K562 (cell line): ENCODE measurements at regions not wholly inside any gene's neighbourhood (a gene's known extent, or its start where the extent isn't known, plus 50 kb on each side); places are given as distances from the start of the nearest gene placed in this dataset.

Experiments used
- FOXA1 ChIP-seq: fragments of 450-650 bp; IDR thresholded peaks from 2 replicates; pipeline ENCODE4 v1.6.1; 2016; ENCODE audit warnings: mild to moderate bottlenecking, borderline replicate concordance
- MAZ ChIP-seq, 2 experiments: fragments of 450-650 bp in 1 of 2; sonication (generic) in 1 of 2; formaldehyde crosslinking; IDR thresholded peaks in 1 of 2; conservative IDR thresholded peaks in 1 of 2; 2 replicates each; pipeline versions ENCODE4 v1.4.0 to v1.5.0; 2020; ENCODE audit warnings: mild to moderate bottlenecking in 1 of 2, missing genetic modification reagents in 1 of 2
- MXI1 ChIP-seq: IDR thresholded peaks from 2 replicates; pipeline ENCODE4 v1.6.1; 2011; ENCODE audit warnings: low read depth, mild to moderate bottlenecking, improper control_type of control experiment, low read length
- NCOR1 ChIP-seq: fragments of 450-650 bp; IDR thresholded peaks from 2 replicates; pipeline ENCODE4 v1.6.1; 2016; ENCODE audit warnings: mild to moderate bottlenecking, moderate library complexity
- PYGO2 ChIP-seq: fragments of 450-650 bp; IDR thresholded peaks from 2 replicates; pipeline ENCODE4 v1.6.1; 2016; ENCODE audit warnings: mild to moderate bottlenecking, missing genetic modification characterization, moderate library complexity, missing compliant biosample characterization
- SUPT5H ChIP-seq: fragments of 450-650 bp; IDR thresholded peaks from 2 replicates; pipeline ENCODE4 v1.6.1; 2016
- TAF1 ChIP-seq: IDR thresholded peaks from 2 replicates; pipeline ENCODE4 v1.6.1; 2011; ENCODE audit warnings: mild to moderate bottlenecking, low read length, moderate library complexity; ENCODE audit not compliant: insufficient read depth, control insufficient read depth, severe bottlenecking; ENCODE audit errors: extremely low read depth
- TF ChIP-seq, protein P1 (sequence below): conservative IDR thresholded peaks from 2 replicates; pipeline ENCODE4 v1.6.1; 2011; ENCODE audit warnings: low read depth, mild to moderate bottlenecking, low read length; ENCODE audit not compliant: control insufficient read depth
- TF ChIP-seq, protein P2 (sequence below), 2 experiments: fragments of 450-650 bp; IDR thresholded peaks; 2 replicates each; pipeline ENCODE4 v1.6.1; 2016
- TF ChIP-seq, protein P3 (sequence below): sonication (generic); formaldehyde crosslinking; IDR thresholded peaks from 2 replicates; pipeline ENCODE4 v1.8.0; 2023; ENCODE audit warnings: mild to moderate bottlenecking, missing genetic modification reagents
- TF ChIP-seq, protein P4 (sequence below): fragments of 250-450 bp; sonication (Bioruptor Pico); IDR thresholded peaks from 2 replicates; pipeline ENCODE4 v1.5.0; 2021
- TF ChIP-seq, protein P5 (sequence below): fragments of 200-800 bp; sonication (Bioruptor generic); IDR thresholded peaks from 2 replicates; pipeline ENCODE4 v1.6.1; 2017; ENCODE audit warnings: missing genetic modification characterization, missing compliant biosample characterization
- TF ChIP-seq, protein P6 (sequence below), 3 experiments: fragments of 200-800 bp in 1 of 3; sonication (Bioruptor generic) in 1 of 3; sonication (generic) in 1 of 3; formaldehyde crosslinking in 1 of 3; IDR thresholded peaks; 2 replicates each; pipeline versions ENCODE4 v1.6.1 to v1.8.0; 2016 to 2022; ENCODE audit warnings: mild to moderate bottlenecking in 2 of 3, missing compliant biosample characterization in 2 of 3, missing genetic modification characterization in 2 of 3, missing genetic modification reagents in 1 of 3
- TF ChIP-seq, protein P7 (sequence below), 2 experiments: fragments of 200-800 bp in 1 of 2; sonication (Bioruptor generic) in 1 of 2; sonication (generic) in 1 of 2; formaldehyde crosslinking in 1 of 2; IDR thresholded peaks in 1 of 2; conservative IDR thresholded peaks in 1 of 2; 2 replicates each; pipeline versions ENCODE4 v1.5.0 to v1.6.1; 2016 to 2020; ENCODE audit warnings: missing compliant biosample characterization in 1 of 2, missing genetic modification characterization in 1 of 2, missing genetic modification reagents in 1 of 2

DNA sequence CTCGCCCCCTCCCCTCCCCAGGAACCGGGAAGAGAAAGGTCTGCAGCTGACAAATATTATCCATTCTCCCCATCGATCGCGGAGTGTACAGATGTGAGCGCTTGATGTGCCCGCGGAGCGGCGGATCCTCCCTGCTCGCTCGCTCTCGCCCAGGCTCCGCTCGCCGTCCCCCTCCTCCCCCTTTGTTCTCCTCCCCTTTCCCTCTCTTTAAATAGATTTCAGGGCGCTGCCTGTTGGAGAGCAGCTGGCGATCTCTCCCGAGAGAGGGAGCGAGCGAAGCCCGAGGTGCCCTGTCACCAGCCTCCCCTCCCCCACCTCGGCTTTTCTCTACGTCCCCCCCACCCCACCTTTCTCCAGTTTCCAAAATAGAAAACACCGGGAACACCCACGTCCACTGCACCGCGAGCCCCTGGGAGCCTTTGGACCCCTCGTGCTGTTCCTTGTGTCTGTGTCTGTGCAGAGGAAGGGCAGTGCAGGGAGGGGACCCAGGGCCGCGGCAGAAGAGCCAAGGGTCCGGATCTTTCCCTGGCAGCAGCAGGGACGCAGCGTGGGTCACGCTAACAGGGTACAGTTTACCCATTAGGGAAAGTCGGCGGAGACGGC lies 56.6 kb upstream of the BCOR start (continued):
- TF ChIP-seq PYGO2 (tag) (no peak), MXI1 (no peak), MAZ (CRISPR knock-in tag; conservative IDR thresholded peaks at IDR 0.05 in 1 of 2, IDR thresholded peaks at IDR 0.05 in 1 of 2) (0 out of 4 replicates have a peak, but pooled peaks of 1 of the 2 experiments have one; percentile 9), FOXA1 (no peak), TAF1 (peak; percentile 10), NCOR1 (peak; percentile 35), SUPT5H (peak; percentile 17)
- TF ChIP-seq, protein P1, sequence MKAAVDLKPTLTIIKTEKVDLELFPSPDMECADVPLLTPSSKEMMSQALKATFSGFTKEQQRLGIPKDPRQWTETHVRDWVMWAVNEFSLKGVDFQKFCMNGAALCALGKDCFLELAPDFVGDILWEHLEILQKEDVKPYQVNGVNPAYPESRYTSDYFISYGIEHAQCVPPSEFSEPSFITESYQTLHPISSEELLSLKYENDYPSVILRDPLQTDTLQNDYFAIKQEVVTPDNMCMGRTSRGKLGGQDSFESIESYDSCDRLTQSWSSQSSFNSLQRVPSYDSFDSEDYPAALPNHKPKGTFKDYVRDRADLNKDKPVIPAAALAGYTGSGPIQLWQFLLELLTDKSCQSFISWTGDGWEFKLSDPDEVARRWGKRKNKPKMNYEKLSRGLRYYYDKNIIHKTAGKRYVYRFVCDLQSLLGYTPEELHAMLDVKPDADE: no peak
- TF ChIP-seq, protein P2, sequence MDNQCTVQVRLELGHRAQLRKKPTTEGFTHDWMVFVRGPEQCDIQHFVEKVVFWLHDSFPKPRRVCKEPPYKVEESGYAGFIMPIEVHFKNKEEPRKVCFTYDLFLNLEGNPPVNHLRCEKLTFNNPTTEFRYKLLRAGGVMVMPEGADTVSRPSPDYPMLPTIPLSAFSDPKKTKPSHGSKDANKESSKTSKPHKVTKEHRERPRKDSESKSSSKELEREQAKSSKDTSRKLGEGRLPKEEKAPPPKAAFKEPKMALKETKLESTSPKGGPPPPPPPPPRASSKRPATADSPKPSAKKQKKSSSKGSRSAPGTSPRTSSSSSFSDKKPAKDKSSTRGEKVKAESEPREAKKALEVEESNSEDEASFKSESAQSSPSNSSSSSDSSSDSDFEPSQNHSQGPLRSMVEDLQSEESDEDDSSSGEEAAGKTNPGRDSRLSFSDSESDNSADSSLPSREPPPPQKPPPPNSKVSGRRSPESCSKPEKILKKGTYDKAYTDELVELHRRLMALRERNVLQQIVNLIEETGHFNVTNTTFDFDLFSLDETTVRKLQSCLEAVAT (IDR thresholded peaks at IDR 0.05): peak in 1 of 2 experiments; percentile 23; a peak in 1 of 4 replicates
- TF ChIP-seq, protein P3, sequence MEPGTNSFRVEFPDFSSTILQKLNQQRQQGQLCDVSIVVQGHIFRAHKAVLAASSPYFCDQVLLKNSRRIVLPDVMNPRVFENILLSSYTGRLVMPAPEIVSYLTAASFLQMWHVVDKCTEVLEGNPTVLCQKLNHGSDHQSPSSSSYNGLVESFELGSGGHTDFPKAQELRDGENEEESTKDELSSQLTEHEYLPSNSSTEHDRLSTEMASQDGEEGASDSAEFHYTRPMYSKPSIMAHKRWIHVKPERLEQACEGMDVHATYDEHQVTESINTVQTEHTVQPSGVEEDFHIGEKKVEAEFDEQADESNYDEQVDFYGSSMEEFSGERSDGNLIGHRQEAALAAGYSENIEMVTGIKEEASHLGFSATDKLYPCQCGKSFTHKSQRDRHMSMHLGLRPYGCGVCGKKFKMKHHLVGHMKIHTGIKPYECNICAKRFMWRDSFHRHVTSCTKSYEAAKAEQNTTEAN (CRISPR knock-in tag): no peak
- TF ChIP-seq, protein P4, sequence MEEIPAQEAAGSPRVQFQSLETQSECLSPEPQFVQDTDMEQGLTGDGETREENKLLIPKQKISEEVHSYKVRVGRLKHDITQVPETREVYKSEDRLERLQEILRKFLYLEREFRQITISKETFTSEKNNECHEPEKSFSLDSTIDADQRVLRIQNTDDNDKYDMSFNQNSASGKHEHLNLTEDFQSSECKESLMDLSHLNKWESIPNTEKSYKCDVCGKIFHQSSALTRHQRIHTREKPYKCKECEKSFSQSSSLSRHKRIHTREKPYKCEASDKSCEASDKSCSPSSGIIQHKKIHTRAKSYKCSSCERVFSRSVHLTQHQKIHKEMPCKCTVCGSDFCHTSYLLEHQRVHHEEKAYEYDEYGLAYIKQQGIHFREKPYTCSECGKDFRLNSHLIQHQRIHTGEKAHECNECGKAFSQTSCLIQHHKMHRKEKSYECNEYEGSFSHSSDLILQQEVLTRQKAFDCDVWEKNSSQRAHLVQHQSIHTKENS: no peak
- TF ChIP-seq, protein P5, sequence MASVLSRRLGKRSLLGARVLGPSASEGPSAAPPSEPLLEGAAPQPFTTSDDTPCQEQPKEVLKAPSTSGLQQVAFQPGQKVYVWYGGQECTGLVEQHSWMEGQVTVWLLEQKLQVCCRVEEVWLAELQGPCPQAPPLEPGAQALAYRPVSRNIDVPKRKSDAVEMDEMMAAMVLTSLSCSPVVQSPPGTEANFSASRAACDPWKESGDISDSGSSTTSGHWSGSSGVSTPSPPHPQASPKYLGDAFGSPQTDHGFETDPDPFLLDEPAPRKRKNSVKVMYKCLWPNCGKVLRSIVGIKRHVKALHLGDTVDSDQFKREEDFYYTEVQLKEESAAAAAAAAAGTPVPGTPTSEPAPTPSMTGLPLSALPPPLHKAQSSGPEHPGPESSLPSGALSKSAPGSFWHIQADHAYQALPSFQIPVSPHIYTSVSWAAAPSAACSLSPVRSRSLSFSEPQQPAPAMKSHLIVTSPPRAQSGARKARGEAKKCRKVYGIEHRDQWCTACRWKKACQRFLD (CRISPR knock-in tag): 0 out of 2 replicates have a peak, but pooled peaks have one; percentile 8
- TF ChIP-seq, protein P6, sequence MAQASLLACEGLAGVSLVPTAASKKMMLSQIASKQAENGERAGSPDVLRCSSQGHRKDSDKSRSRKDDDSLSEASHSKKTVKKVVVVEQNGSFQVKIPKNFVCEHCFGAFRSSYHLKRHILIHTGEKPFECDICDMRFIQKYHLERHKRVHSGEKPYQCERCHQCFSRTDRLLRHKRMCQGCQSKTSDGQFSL (CRISPR knock-in tag; IDR thresholded peaks at IDR 0.05): 0 out of 2 replicates have a peak, but pooled peaks have one; percentile 39
- TF ChIP-seq, protein P6 (tag; IDR thresholded peaks at IDR 0.05): 0 out of 4 replicates have a peak, but pooled peaks of 1 of the 2 experiments have one; percentile 11
- TF ChIP-seq, protein P7, sequence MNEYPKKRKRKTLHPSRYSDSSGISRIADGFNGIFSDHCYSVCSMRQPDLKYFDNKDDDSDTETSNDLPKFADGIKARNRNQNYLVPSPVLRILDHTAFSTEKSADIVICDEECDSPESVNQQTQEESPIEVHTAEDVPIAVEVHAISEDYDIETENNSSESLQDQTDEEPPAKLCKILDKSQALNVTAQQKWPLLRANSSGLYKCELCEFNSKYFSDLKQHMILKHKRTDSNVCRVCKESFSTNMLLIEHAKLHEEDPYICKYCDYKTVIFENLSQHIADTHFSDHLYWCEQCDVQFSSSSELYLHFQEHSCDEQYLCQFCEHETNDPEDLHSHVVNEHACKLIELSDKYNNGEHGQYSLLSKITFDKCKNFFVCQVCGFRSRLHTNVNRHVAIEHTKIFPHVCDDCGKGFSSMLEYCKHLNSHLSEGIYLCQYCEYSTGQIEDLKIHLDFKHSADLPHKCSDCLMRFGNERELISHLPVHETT (CRISPR knock-in tag; conservative IDR thresholded peaks at IDR 0.05 in 1 of 2, IDR thresholded peaks at IDR 0.05 in 1 of 2): 0 out of 4 replicates have a peak, but pooled peaks of 1 of the 2 experiments have one; percentile 8
